Mesothelial cell of epicardium (in vitro differentiated cells): ENCODE measurements at regions not wholly inside any gene's neighbourhood (a gene's known extent, or its start where the extent isn't known, plus 50 kb on each side); places are given as distances from the start of the nearest gene placed in this dataset.

Experiments used
- DNase-seq, 2 experiments: peaks; one replicate each; pipeline ENCODE4 v3.0.0; 2021; ENCODE audit warnings: low spot score in 2 of 2; ENCODE audit not compliant: unreplicated experiment in 2 of 2
- H3K27ac Mint-ChIP-seq: 2 replicates; pipeline ENCODE4 v1.8.0; 2021; ENCODE audit warnings: mixed read lengths
- H3K27me3 Mint-ChIP-seq: 2 replicates; pipeline ENCODE4 v1.8.0; 2021; ENCODE audit warnings: low read depth, mixed read lengths
- H3K36me3 Mint-ChIP-seq: 2 replicates; pipeline ENCODE4 v1.8.0; 2021; ENCODE audit warnings: mixed read lengths
- H3K4me1 Mint-ChIP-seq: 2 replicates; pipeline ENCODE4 v1.8.0; 2021; ENCODE audit warnings: mixed read lengths
- H3K4me3 Mint-ChIP-seq: 2 replicates; pipeline ENCODE4 v1.8.0; 2021; ENCODE audit warnings: mild to moderate bottlenecking, moderate library complexity, mixed read lengths
- H3K9me3 Mint-ChIP-seq: 2 replicates; pipeline ENCODE4 v1.8.0; 2021; ENCODE audit warnings: mixed read lengths
- TF ChIP-seq, protein P1 (sequence below): fragments of 200-600 bp; sonication (generic); IDR thresholded peaks from one replicate; pipeline ENCODE4 v1.5.0; 2021; ENCODE audit warnings: antibody characterized with exemption; ENCODE audit not compliant: unreplicated experiment

DNA sequence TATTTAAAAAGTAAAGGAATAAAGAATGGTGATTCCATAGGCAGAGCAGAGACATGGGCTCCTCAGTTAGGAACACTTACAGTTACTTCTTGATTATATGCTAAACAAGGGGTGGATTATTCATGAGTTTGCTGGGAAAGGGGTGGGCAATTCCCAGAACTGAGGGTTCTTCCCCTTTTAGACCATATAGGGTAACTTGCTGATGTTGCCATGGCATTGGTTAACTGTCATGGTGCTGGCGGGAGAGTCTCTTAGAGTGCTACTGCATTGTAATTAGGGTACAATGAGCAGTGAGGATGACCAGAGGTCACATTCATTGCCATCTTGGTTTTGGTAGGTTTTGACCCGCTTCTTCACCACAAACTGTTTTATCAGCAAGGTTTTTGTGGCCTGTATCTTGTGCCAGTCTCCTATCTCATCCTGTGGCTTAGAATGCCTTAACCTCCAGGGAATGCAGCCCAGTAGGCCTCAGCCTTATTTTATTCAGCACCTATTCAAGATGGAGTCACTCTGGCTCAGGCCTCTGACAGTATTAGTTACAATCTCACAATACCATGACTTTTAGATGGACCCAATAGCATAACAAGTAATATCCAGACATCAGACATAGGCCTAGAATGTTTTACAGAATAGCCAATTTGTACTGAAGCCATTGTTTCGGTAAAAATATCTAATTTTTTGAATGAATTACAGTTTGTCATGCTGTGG, 106.8 kb downstream of the ZBTB18 start:
- DNase-seq = no peak
- Mint-ChIP-seq H3K36me3 (no peaks in the 10 kb centered on the region), H3K4me1 (peaks cover 1% of the 10 kb centered on the region), H3K27me3 (no peaks in the 10 kb centered on the region), H3K27ac (no peak overlapping the region), H3K9me3 (no peaks in the 10 kb centered on the region), H3K4me3 (no peak overlapping the region)
- TF ChIP-seq, protein P1, sequence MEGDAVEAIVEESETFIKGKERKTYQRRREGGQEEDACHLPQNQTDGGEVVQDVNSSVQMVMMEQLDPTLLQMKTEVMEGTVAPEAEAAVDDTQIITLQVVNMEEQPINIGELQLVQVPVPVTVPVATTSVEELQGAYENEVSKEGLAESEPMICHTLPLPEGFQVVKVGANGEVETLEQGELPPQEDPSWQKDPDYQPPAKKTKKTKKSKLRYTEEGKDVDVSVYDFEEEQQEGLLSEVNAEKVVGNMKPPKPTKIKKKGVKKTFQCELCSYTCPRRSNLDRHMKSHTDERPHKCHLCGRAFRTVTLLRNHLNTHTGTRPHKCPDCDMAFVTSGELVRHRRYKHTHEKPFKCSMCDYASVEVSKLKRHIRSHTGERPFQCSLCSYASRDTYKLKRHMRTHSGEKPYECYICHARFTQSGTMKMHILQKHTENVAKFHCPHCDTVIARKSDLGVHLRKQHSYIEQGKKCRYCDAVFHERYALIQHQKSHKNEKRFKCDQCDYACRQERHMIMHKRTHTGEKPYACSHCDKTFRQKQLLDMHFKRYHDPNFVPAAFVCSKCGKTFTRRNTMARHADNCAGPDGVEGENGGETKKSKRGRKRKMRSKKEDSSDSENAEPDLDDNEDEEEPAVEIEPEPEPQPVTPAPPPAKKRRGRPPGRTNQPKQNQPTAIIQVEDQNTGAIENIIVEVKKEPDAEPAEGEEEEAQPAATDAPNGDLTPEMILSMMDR = no peak

DNA sequence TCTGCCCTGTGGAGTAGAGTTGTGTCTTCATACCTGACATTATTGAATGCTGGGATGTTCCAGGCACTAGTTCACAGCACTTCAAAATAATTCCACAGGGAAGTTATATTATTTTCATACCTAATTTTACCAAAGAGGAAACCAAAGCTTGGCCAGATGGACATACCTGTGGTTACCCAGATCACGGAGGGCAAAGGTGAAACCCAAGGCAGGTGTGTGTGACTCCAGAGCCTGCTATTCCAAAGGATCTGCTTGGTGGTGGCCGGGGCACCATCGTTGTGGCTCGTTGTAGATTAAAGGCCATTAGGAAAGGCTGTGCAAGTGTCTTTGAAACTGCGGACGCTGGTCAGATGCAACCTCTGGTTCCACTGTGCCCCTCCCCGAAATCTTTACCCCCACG, 108.6 kb downstream of the ZBTB18 start:
- Mint-ChIP-seq H3K36me3 (no peaks in the 10 kb centered on the region), H3K4me3 (no peak overlapping the region), H3K9me3 (no peaks in the 10 kb centered on the region), H3K4me1 (peaks cover 1% of the 10 kb centered on the region), H3K27ac (no peak overlapping the region), H3K27me3 (no peaks in the 10 kb centered on the region)
- TF ChIP-seq, protein P1 = no peak
- DNase-seq = no peak

GRCh38 chr1:244160455-244161235, 109.6 kb downstream of the ZBTB18 start:
- no peaks in the 10 kb centered on the region for H3K9me3 Mint-ChIP-seq
- no peak for DNase-seq
- no peak overlapping the region for H3K4me3 Mint-ChIP-seq
- no peaks in the 10 kb centered on the region for H3K36me3 Mint-ChIP-seq
- no peaks in the 10 kb centered on the region for H3K27me3 Mint-ChIP-seq
- TF ChIP-seq, protein P1 = no peak
- H3K27ac Mint-ChIP-seq = no peak overlapping the region
- no peaks in the 10 kb centered on the region for H3K4me1 Mint-ChIP-seq

DNA sequence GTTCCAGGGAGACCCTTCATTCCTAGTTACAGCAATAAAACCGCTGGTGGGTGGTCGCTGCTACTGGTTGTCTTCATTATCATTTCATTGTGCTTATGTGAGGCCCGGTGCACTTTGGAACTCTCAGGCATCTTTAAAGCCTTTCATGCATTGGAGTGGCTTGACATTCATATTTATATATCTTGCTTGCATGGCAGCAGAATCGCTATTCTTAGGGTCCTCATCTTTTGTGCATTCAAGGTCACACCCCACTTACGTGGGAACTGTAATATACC, 110.1 kb downstream of the ZBTB18 start:
- no peaks in the 10 kb centered on the region for H3K27me3 Mint-ChIP-seq
- H3K36me3 Mint-ChIP-seq = no peaks in the 10 kb centered on the region
- no peaks in the 10 kb centered on the region for H3K4me1 Mint-ChIP-seq
- TF ChIP-seq, protein P1 = no peak
- no peaks in the 10 kb centered on the region for H3K9me3 Mint-ChIP-seq
- no peak overlapping the region for H3K27ac Mint-ChIP-seq
- H3K4me3 Mint-ChIP-seq = no peak overlapping the region
- no peak for DNase-seq

DNA sequence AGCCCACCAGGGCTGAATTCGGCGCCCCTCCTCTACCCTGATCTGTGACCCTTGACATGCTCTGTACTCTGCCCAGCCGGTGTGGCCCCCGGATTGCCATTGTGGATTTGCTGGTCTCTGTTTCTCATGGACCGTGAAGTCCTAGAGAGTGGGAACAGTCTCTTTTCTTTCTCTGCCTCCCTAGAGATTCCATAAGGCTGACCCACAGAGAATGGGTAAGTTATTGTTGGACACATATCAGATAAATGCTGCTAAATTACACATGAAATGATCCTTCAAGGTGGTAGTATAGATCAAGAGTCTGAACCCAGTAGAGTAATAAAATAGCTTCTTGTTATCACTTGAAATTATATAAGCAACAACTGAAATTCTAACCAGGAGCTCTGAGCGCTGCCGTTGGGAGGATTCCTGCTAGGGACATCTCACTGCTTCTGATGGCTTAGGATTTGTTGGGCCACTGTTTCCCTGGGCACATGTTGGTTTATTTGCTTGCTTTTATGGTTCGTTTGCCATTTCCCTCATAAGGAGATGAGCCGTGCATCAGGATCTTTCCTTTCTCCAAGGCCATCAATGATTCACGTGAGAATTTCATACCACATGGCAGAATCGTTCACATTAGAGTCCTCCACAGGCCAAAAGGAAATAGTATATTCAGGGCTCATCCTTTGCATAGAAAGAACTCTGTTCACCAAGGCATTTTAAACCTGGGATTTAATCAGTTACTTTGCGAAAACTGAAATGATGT, 111.9 kb downstream of the ZBTB18 start:
- no peak overlapping the region for H3K27ac Mint-ChIP-seq
- peaks cover 2% of the 10 kb centered on the region for H3K4me1 Mint-ChIP-seq
- H3K9me3 Mint-ChIP-seq = peaks cover 2% of the 10 kb centered on the region
- TF ChIP-seq, protein P1 = no peak
- DNase-seq = no peak
- no peak overlapping the region for H3K4me3 Mint-ChIP-seq
- no peaks in the 10 kb centered on the region for H3K27me3 Mint-ChIP-seq
- no peaks in the 10 kb centered on the region for H3K36me3 Mint-ChIP-seq
